CD1c-positive myeloid dendritic cell (primary cell): ENCODE measurements at regions not wholly inside any gene's neighbourhood (a gene's known extent, or its start where the extent isn't known, plus 50 kb on each side); places are given as distances from the start of the nearest gene placed in this dataset.

ENCODE experiments used
- DNase-seq: peaks from one replicate; pipeline ENCODE4 v3.0.0-alpha.2; 2016; ENCODE audit errors: extremely low spot score

- DNase-seq, result no peak
Measured at GRCh38 chr12:130216031-130216430, 53.8 kb downstream of the FZD10 start.

DNA sequence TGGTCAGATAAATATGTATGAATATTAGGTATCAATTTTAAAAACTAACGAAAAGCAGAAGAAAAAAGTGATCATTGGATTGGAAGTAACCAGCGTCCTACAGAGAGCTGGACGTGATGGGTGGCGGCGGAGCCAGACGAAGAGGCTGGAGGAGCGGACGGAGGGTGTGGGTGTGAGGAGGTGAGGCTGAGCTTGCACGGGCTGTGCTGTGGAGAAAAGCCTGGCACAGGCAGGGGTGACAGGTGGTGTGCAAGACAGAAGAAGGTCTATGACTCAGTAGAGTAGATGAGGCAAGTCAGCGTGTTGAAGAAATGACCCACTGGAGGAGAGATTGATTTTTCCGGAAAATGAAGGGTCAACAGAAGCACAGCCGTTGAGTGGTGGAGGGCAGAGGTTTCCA is 56.4 kb downstream of the FZD10 start:
- DNase-seq, result no peak

- DNase-seq, result no peak
Measured at GRCh38 chr12:130219929-130220705, 57.9 kb downstream of the FZD10 start.

DNA sequence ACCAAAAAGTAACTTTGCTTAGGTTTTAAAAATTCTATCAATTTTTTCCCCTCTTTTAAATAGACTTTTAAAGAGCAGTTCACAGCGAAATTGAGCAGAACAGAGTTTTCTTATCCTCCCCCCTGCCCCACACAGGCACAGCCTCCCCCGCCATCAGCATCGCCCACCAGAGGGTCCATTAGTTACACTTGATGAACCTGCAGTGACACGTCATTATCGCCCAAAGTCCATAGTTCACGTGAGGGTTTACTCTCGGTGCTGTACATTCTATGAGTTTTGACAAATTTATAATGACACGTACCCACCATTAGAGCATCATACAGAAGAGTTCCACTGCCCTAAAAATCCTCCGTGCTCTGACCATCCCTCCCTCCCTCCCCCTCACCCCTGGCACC is 58.4 kb downstream of the FZD10 start:
- no peak for DNase-seq

DNA sequence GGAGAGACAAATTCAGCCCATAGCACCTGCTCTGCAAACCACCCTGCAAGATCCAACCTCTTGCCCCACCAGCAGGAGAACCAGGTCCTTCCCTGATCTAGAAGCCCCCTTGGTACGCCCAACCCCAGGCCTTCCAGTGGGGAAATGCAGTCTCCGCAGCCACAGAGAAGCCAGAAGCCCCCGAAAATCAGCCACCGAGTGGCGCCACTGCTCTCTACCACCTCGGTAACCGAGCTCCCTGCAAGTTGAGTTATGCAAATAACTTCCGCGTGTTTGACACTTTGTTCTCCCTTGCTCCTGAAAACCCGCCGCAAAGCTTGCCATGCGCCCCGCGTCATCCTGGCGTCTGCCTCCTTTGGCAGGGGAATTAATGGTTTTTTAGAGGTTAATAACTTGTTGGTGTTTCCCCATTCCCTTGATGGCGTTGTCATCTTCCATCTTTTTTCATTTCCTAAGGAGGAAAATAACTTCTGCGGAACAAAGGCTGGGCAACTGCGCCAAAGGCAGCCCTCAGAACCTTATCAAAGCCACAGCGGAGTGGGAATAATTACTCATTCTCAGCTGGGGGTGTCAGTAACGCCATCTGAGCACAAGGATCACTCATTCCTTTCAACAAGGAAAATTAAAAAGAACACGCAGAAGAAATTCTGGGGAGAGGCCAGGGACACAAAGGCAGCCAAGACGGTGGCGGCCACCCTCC is 60.4 kb downstream of the FZD10 start:
- no peak for DNase-seq

GRCh38 chr12:130223767-130224244 is 61.5 kb downstream of the FZD10 start:
- no peak for DNase-seq

DNA sequence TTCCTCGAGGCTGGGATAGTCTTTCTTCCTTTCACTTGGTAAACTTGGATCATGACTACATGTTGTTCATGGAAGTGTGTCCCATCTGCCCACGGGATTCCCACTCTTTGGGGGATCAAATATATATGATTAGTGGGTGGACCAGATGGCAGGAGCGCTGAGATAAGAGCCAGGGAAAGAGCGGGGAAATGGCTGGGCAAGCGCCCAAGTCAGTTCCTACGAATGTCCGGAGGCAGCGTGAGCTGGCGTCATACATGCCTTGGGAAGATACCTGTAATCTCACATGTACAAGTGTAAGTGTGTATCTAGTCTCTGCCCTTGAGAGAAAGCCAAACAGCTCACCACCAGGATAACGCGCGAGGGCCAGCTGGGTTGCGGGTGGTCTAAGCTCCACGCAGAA is 62.3 kb downstream of the FZD10 start:
- DNase-seq, result no peak

DNA sequence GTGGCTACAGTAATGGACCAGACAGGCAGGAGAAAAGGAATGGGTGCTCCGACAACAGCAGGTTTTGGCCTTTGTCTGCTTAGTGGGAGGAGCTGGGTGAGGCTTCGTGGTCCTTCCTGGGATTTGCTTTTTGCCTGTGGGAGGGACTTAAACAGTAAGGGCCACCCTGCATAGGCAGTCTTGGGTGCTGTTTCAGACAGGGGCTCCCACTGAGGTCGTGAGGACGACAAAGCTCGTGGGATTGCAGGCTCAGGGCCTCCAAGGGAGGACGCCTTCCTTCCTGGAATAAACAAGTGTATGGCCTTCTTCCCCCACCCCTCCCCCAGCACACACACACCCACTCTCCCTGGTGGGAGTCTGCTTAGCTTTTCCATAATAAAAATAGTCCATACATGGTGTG is 63.1 kb downstream of the FZD10 start:
- no peak for DNase-seq

DNA sequence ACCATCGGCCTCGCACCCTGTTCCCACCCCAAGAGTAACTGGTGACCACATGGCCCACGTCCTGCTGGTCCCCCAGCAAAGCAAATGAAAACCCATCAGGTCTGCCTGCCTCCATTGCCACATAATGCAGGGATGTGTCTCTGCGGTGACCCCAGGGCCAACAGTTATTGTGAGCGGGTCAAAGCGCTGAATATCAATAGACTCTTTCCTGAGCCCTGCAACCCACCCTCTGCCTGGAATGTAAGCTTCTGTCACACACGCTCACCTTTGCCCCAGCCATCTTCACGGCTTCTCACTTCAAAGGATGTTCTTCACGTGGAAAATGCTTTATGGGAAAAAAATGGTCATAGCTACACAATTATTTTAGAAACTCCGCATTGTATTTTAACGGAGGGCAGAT is 63.9 kb downstream of the FZD10 start:
- DNase-seq, result no peak

- DNase-seq, result no peak
Measured at GRCh38 chr12:130226771-130227170, 64.5 kb downstream of the FZD10 start.

DNA sequence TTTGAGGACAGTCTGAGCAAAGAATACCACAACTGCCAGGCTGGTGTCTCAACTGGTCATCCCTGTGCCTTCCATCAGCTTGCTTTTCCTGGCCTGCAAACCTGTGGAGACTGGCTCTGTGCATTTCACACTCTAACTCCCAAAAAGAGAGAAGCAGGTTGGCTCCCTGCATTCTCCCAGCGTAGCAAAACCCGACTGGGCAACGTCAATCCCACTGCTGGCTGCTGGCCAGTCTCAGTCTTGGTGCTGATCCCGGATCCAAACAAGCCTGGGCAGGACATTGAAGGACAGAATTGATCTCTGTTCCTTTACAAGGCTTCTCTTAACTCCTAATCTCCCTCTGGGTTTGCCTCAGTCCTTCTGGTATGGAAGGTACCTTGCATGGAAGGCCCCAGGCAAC is 65.4 kb downstream of the FZD10 start:
- no peak for DNase-seq

GRCh38 chr12:130236446-130236845 is 74.2 kb downstream of the FZD10 start:
- DNase-seq, result no peak

DNA sequence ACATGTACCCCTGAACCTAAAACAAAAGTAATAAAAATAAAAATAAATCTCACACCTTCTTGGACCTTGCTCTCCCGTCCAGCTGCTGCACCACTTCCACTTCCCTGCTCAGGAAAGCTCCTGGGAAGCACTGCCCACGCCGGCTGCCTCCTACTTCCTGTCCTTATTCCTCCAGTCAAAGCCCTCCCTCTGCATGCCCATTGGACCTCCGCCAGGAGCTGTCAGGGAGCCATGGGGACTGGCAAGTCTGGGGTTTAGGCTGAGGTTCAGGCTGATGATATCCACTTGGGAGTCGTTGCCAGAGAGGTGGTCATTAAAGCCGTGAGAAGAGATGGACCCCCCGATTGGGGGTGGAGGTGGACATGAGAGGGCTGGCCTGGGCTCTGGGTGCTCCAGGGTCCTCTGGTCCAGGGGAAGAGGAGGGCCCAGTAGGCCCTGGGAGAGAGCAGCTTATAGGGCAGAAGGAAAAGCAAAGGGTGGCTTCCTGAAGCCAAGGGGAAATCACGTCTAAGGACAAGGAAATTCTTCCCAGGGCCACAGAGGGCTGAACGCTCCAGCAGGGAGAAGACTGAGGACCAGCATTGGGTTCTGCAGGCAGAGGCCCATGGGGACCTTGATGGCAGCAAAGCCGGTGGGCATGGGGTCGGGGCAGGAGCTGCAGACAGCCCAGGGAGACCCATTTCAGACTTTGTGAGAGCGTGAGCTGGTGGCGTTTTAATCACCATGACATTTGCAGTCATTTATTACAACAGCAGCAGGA is 78.7 kb downstream of the FZD10 start:
- no peak for DNase-seq

DNA sequence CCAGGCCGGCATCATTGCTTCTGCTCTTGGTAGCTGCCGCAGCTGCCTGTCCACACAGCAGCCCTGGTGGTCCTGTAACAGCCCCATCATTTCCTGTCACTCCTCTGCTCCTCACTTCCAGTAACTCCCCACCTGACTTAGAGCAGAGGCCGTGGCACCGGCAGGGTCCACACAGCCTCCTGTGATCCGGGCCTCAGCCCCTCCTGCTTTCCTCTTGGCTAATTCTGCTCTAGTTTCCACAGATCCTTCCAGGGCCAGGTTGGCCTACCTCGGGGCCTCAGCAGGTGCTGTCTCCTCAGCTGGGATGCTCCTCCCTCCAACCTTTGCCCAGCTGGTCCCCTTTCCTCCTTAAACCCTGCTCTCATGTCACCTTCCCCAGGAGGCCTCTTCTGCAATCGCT is 80.2 kb downstream of the FZD10 start:
- DNase-seq, result no peak

DNA sequence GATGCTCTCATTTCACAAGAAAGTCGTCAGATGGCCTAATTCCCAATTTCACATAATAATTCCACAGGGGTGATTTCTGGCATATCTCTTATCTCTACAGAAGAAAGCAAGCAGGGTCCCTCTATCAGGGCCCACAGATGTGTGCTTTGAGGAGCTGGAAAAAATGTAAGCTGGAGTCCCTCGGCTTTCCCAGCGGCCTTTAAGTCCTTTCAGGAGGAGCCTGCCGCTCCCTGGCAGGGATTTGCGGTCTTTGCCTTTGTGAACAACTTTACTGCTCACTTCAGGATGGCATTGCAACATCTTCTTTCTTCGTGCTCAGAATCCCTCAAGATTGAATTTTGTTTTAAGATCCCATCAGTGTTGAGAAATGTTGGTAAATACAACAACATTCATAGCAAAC is 83.0 kb downstream of the FZD10 start:
- DNase-seq, result no peak

DNA sequence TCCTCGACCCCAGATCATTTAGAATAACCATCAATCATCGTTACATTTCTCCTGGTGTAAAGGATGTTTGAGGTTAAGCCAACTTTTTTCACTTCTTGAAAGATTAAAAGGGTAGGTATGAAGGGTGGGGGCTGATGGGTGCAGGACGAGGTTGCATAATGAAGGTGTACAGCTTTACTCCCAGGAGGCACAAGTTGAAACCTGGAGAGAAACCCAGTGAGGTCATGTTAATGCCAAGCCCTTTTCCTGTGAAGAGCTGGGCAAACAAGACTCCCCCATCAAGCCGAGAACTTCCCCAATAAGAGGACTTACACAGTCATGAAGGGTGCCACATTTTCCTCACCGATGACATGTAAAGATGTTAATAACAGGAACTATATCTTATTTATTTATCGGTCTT is 84.3 kb downstream of the FZD10 start:
- no peak for DNase-seq

DNA sequence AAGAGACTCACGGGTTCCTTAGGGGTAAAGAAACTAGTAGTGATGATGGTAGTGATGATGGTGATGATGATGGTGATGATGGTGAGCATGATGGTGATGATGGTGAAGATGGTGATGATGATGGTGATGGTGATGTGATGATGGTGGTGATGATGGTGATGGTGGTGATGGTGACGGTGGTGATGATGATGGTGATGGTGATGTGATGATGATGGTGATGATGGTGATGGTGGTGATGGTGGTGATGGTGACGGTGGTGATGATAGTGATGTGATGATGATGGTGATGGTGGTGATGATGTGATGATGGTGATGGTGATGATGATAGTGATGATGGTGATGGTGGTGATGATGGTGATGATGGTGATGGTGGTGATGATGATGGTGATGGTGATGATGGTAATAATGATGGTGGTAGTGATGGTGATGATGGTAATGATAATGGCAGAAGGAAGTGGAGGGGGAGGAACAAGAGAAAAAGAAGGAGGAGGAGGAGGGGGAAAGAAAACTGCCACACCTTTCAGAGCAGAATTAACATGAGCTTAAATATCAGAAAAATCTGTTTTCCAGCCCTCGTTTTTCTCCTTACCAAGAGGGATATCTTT is 85.5 kb downstream of the FZD10 start:
- DNase-seq, result no peak

DNA sequence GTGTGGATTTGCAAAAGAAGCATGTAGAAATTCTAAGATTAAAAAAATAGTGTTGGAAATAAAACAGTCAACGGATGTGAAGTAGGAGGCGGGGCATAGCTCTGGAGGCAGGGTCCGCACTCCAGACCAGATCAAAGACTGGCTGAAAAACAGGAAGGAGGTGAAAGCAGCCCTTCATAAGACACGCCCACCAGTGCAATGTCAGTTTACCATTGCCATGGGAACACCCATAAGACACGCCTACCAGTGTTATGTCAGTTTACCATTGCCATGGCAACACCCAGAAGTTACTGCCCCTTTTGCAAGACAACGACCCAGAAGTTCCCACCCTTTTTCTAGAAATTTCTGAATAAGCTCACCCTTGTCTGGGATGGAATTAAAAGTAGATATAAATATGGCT is 87.1 kb downstream of the FZD10 start:
- no peak for DNase-seq

DNA sequence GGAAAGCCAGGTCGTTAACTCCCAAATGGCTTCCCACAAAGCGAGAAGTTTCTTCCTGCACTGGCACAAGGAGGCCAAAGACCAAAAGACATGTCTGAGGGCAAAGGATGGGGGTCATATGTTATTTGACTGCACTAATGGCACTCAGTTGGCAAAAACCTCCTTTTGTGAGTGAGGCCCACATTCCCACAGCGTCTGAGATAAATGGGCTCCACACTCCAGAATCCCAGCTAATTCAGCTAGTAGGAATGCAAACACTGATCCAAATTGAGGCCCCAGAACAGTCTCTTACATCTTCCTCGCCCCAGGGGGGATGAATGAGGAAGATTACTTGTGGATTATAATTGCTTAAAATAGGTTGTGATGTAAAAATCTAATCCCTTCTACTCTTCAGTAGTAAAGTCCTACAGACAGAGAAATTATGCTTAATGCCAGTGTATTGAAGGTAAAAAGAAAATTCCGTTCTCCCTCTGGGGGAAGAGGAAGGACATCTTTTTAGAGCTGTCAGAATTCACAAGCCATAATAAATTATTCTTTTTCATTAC is 86.4 kb upstream of the PIWIL1 start:
- DNase-seq, result no peak

- DNase-seq, result no peak
Measured at GRCh38 chr12:130253866-130254265, 83.8 kb upstream of the PIWIL1 start.

- no peak for DNase-seq
Measured at GRCh38 chr12:130254461-130255276, 83.0 kb upstream of the PIWIL1 start.
